ENCODE measurements at regions not wholly inside any gene's neighbourhood (a gene's known extent, or its start where the extent isn't known, plus 50 kb on each side); places are given as distances from the start of the nearest gene placed in this dataset.

GRCh38 chr12:115191342-115191741 lies 507.4 kb upstream of the TBX3 start:
- WGBS (ENCODE audit: insufficient coverage) = no CpG with 5 or more reads among the region's 2 CpGs
- H3K27me3 ChIP-seq (replicated peaks in 2 of 5; ENCODE audit: control insufficient read depth in 4 of 5, insufficient read depth in 5 of 5, low read length in 4 of 5) = no peaks in the 10 kb centered on the region
- no peaks in the 10 kb centered on the region for H3K9me3 ChIP-seq (ENCODE audit: control extremely low read depth in 1 of 5, control insufficient read depth in 4 of 5, insufficient read depth in 2 of 5, low read depth in 1 of 5, low read length in 4 of 5)
- no peak overlapping the region for H3K4me3 ChIP-seq (ENCODE audit: control insufficient read depth in 1 of 7, extremely low read depth in 1 of 7, insufficient read depth in 4 of 7, low read depth in 2 of 7, low read length in 6 of 7)
- no peaks in the 10 kb centered on the region for H3K4me1 ChIP-seq (ENCODE audit: control extremely low read depth in 1 of 4, control insufficient read depth in 4 of 4, insufficient read depth in 4 of 4, low read length in 3 of 4)
- no peak overlapping the region for H3K27ac ChIP-seq (ENCODE audit: insufficient read depth in 1 of 2, low read depth in 1 of 2, low read length in 2 of 2, poor library complexity in 1 of 2, severe bottlenecking in 2 of 2)
- no peak for DNase-seq
- ChIA-PET CTCF (no interaction called here), POLR2A (no interaction called here)
- no peaks in the 10 kb centered on the region for H3K36me3 ChIP-seq (ENCODE audit: control insufficient read depth in 4 of 4, insufficient read depth in 4 of 4, low read length in 3 of 4)

- no peaks in the 10 kb centered on the region for H3K4me1 ChIP-seq (ENCODE audit: control extremely low read depth in 1 of 4, control insufficient read depth in 4 of 4, insufficient read depth in 4 of 4, low read length in 3 of 4)
- 80% methylated on average over 2 of the region's 6 CpGs for WGBS (ENCODE audit: insufficient coverage)
- H3K27me3 ChIP-seq (replicated peaks in 2 of 5; ENCODE audit: control insufficient read depth in 4 of 5, insufficient read depth in 5 of 5, low read length in 4 of 5) = no peaks in the 10 kb centered on the region
- H3K36me3 ChIP-seq (ENCODE audit: control insufficient read depth in 4 of 4, insufficient read depth in 4 of 4, low read length in 3 of 4) = no peaks in the 10 kb centered on the region
- no peak overlapping the region for H3K4me3 ChIP-seq (ENCODE audit: control insufficient read depth in 1 of 7, extremely low read depth in 1 of 7, insufficient read depth in 4 of 7, low read depth in 2 of 7, low read length in 6 of 7)
- no peak for DNase-seq
- ChIA-PET CTCF (no interaction called here), POLR2A (no interaction called here)
- H3K9me3 ChIP-seq (ENCODE audit: control extremely low read depth in 1 of 5, control insufficient read depth in 4 of 5, insufficient read depth in 2 of 5, low read depth in 1 of 5, low read length in 4 of 5) = no peaks in the 10 kb centered on the region
- no peak overlapping the region for H3K27ac ChIP-seq (ENCODE audit: insufficient read depth in 1 of 2, low read depth in 1 of 2, low read length in 2 of 2, poor library complexity in 1 of 2, severe bottlenecking in 2 of 2)
Observed at GRCh38 chr12:115190010-115190770, 506.2 kb upstream of the TBX3 start.

- Histone ChIP-seq H3K4me1 (ENCODE audit: control extremely low read depth in 1 of 4, control insufficient read depth in 4 of 4, insufficient read depth in 4 of 4, low read length in 3 of 4) (no peaks in the 10 kb centered on the region), H3K9me3 (ENCODE audit: control extremely low read depth in 1 of 5, control insufficient read depth in 4 of 5, insufficient read depth in 2 of 5, low read depth in 1 of 5, low read length in 4 of 5) (no peaks in the 10 kb centered on the region), H3K36me3 (ENCODE audit: control insufficient read depth in 4 of 4, insufficient read depth in 4 of 4, low read length in 3 of 4) (no peaks in the 10 kb centered on the region), H3K27ac (ENCODE audit: insufficient read depth in 1 of 2, low read depth in 1 of 2, low read length in 2 of 2, poor library complexity in 1 of 2, severe bottlenecking in 2 of 2) (no peak overlapping the region), H3K4me3 (ENCODE audit: control insufficient read depth in 1 of 7, extremely low read depth in 1 of 7, insufficient read depth in 4 of 7, low read depth in 2 of 7, low read length in 6 of 7) (no peak overlapping the region), H3K27me3 (replicated peaks in 2 of 5; ENCODE audit: control insufficient read depth in 4 of 5, insufficient read depth in 5 of 5, low read length in 4 of 5) (no peaks in the 10 kb centered on the region)
- CTCF ChIA-PET = no interaction called here
- whole genome bisulfite sequencing (ENCODE audit: insufficient coverage) = no CpG with 5 or more reads among the region's 4 CpGs
- POLR2A ChIA-PET = no interaction called here
- no peak for DNase-seq
Observed at GRCh38 chr12:115185506-115185905, 501.5 kb upstream of the TBX3 start.

GRCh38 chr12:115183752-115184151 lies 499.8 kb upstream of the TBX3 start:
- Histone ChIP-seq H3K4me1 (ENCODE audit: control extremely low read depth in 1 of 4, control insufficient read depth in 4 of 4, insufficient read depth in 4 of 4, low read length in 3 of 4) (no peaks in the 10 kb centered on the region), H3K36me3 (ENCODE audit: control insufficient read depth in 4 of 4, insufficient read depth in 4 of 4, low read length in 3 of 4) (no peaks in the 10 kb centered on the region), H3K9me3 (ENCODE audit: control extremely low read depth in 1 of 5, control insufficient read depth in 4 of 5, insufficient read depth in 2 of 5, low read depth in 1 of 5, low read length in 4 of 5) (no peaks in the 10 kb centered on the region), H3K27ac (ENCODE audit: insufficient read depth in 1 of 2, low read depth in 1 of 2, low read length in 2 of 2, poor library complexity in 1 of 2, severe bottlenecking in 2 of 2) (no peak overlapping the region), H3K4me3 (ENCODE audit: control insufficient read depth in 1 of 7, extremely low read depth in 1 of 7, insufficient read depth in 4 of 7, low read depth in 2 of 7, low read length in 6 of 7) (no peak overlapping the region), H3K27me3 (replicated peaks in 2 of 5; ENCODE audit: control insufficient read depth in 4 of 5, insufficient read depth in 5 of 5, low read length in 4 of 5) (no peaks in the 10 kb centered on the region)
- DNase-seq = no peak
- ChIA-PET CTCF (no interaction called here), POLR2A (no interaction called here)
- 100% methylated on average over 2 of the region's 3 CpGs for WGBS (ENCODE audit: insufficient coverage)

GRCh38 chr12:115177899-115178298 lies 493.9 kb upstream of the TBX3 start:
- peaks cover 0 to 4% (median 0%) of the 10 kb centered on the region in 5 experiments for H3K27me3 ChIP-seq (replicated peaks in 2 of 5; ENCODE audit: control insufficient read depth in 4 of 5, insufficient read depth in 5 of 5, low read length in 4 of 5)
- ChIA-PET POLR2A (no interaction called here), CTCF (no interaction called here)
- H3K36me3 ChIP-seq (ENCODE audit: control insufficient read depth in 4 of 4, insufficient read depth in 4 of 4, low read length in 3 of 4) = no peaks in the 10 kb centered on the region
- WGBS (ENCODE audit: insufficient coverage) = 98% methylated on average over 6 of the region's 6 CpGs
- no peak overlapping the region for H3K4me3 ChIP-seq (ENCODE audit: control insufficient read depth in 1 of 7, extremely low read depth in 1 of 7, insufficient read depth in 4 of 7, low read depth in 2 of 7, low read length in 6 of 7)
- H3K4me1 ChIP-seq (ENCODE audit: control extremely low read depth in 1 of 4, control insufficient read depth in 4 of 4, insufficient read depth in 4 of 4, low read length in 3 of 4) = no peaks in the 10 kb centered on the region
- no peak for DNase-seq
- no peaks in the 10 kb centered on the region for H3K9me3 ChIP-seq (ENCODE audit: control extremely low read depth in 1 of 5, control insufficient read depth in 4 of 5, insufficient read depth in 2 of 5, low read depth in 1 of 5, low read length in 4 of 5)
- no peak overlapping the region for H3K27ac ChIP-seq (ENCODE audit: insufficient read depth in 1 of 2, low read depth in 1 of 2, low read length in 2 of 2, poor library complexity in 1 of 2, severe bottlenecking in 2 of 2)

GRCh38 chr12:115176741-115177400 lies 492.9 kb upstream of the TBX3 start:
- no peaks in the 10 kb centered on the region for H3K9me3 ChIP-seq (ENCODE audit: control extremely low read depth in 1 of 5, control insufficient read depth in 4 of 5, insufficient read depth in 2 of 5, low read depth in 1 of 5, low read length in 4 of 5)
- H3K36me3 ChIP-seq (ENCODE audit: control insufficient read depth in 4 of 4, insufficient read depth in 4 of 4, low read length in 3 of 4) = no peaks in the 10 kb centered on the region
- H3K27ac ChIP-seq (ENCODE audit: insufficient read depth in 1 of 2, low read depth in 1 of 2, low read length in 2 of 2, poor library complexity in 1 of 2, severe bottlenecking in 2 of 2) = no peak overlapping the region
- 73% methylated on average over 2 of the region's 3 CpGs for WGBS (ENCODE audit: insufficient coverage)
- H3K27me3 ChIP-seq (replicated peaks in 2 of 5; ENCODE audit: control insufficient read depth in 4 of 5, insufficient read depth in 5 of 5, low read length in 4 of 5) = peaks cover 0 to 4% (median 0%) of the 10 kb centered on the region in 5 experiments
- DNase-seq = no peak
- ChIA-PET CTCF (no interaction called here), POLR2A (no interaction called here)
- no peaks in the 10 kb centered on the region for H3K4me1 ChIP-seq (ENCODE audit: control extremely low read depth in 1 of 4, control insufficient read depth in 4 of 4, insufficient read depth in 4 of 4, low read length in 3 of 4)
- no peak overlapping the region for H3K4me3 ChIP-seq (ENCODE audit: control insufficient read depth in 1 of 7, extremely low read depth in 1 of 7, insufficient read depth in 4 of 7, low read depth in 2 of 7, low read length in 6 of 7)

GRCh38 chr12:115174920-115175319 lies 490.9 kb upstream of the TBX3 start:
- H3K27me3 ChIP-seq (replicated peaks in 2 of 5; ENCODE audit: control insufficient read depth in 4 of 5, insufficient read depth in 5 of 5, low read length in 4 of 5) = peaks cover 0 to 4% (median 0%) of the 10 kb centered on the region in 5 experiments
- H3K36me3 ChIP-seq (ENCODE audit: control insufficient read depth in 4 of 4, insufficient read depth in 4 of 4, low read length in 3 of 4) = no peaks in the 10 kb centered on the region
- WGBS (ENCODE audit: insufficient coverage) = 40% methylated on average over 12 of the region's 12 CpGs
- no peak overlapping the region for H3K4me3 ChIP-seq (ENCODE audit: control insufficient read depth in 1 of 7, extremely low read depth in 1 of 7, insufficient read depth in 4 of 7, low read depth in 2 of 7, low read length in 6 of 7)
- ChIA-PET CTCF (no interaction called here), POLR2A (no interaction called here)
- H3K27ac ChIP-seq (ENCODE audit: insufficient read depth in 1 of 2, low read depth in 1 of 2, low read length in 2 of 2, poor library complexity in 1 of 2, severe bottlenecking in 2 of 2) = no peak overlapping the region
- no peak for DNase-seq
- H3K9me3 ChIP-seq (ENCODE audit: control extremely low read depth in 1 of 5, control insufficient read depth in 4 of 5, insufficient read depth in 2 of 5, low read depth in 1 of 5, low read length in 4 of 5) = no peaks in the 10 kb centered on the region
- H3K4me1 ChIP-seq (ENCODE audit: control extremely low read depth in 1 of 4, control insufficient read depth in 4 of 4, insufficient read depth in 4 of 4, low read length in 3 of 4) = no peaks in the 10 kb centered on the region
